HG02870 (cell line): ENCODE measurements at regions not wholly inside any gene's neighbourhood (a gene's known extent, or its start where the extent isn't known, plus 50 kb on each side); places are given as distances from the start of the nearest gene placed in this dataset.

ENCODE experiments used
- ATAC-seq: cut with Tn5 transposase; IDR thresholded peaks from one replicate; pipeline ENCODE4 v1.9.1; 2021; ENCODE audit warnings: mild to moderate bottlenecking, moderate library complexity; ENCODE audit not compliant: unreplicated experiment

DNA sequence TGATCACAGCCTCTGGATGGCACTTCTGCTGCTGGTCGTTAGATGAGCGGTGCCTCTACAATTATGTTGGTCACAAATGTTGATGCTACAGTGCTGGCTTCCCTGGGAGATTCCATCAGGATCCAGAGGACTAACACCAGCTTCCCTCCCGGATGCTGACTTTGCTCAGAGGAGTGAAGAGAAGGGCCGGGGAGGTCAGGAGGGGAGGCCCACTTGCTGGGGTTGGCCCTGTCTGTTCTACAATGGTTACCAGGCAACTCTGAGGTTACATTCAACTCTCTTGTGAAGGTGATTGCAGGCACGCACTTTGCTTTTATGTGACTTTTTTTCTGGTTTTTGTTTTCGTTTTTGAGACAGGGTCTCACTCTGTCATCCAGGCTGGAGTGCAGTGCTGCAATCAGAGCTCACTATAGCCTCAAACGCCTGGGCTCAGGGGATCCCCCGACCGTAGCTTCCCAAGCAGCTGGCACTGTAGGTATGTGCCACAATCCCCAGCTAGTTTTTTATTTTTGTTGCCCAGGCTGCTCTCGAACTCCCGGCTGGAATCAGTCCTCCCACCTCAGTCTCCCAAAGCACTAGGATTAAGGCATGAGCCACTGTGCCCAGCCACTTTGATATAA is 112.5 kb downstream of the ADSS2 start:
- no peak for ATAC-seq

DNA sequence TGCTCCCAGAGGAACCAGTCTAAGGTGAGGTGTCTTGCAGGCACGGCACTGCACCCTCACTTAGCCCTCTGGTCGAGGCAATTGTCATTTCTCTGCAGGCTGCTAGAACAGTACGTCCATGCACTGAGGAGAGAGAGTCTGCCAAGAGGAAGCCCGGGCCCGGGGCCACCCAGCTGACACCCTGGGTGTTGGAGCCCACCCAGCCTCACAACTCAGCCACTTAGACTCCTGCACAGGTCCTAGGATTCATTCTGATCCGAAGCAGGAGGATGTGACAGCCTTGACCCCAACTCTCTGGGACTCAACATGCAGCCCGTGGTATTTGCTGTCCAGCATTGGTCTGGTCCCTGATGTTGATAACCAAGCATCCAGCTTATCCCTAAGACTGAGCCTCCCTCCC is 111.9 kb downstream of the ADSS2 start:
- ATAC-seq: no peak

DNA sequence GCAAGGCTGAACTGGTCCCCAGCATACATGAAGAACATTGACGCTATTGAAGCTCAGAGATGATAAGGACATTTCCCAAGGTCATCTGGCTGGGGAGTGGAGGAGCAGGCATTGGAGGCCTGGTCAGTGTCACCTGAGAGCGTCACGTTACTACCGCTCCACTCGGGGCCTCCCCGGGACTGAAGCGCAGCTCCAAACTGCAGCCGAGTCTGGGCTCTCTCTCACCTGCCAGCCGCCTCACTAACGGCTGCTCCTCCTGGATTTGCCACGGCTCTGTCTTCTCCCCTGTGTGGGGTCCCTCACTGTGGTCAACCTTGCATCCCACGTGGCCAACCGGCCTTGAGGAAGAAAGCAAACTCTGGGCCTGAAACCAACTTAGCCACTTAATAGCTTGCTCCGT is 111.3 kb downstream of the ADSS2 start:
- no peak for ATAC-seq

DNA sequence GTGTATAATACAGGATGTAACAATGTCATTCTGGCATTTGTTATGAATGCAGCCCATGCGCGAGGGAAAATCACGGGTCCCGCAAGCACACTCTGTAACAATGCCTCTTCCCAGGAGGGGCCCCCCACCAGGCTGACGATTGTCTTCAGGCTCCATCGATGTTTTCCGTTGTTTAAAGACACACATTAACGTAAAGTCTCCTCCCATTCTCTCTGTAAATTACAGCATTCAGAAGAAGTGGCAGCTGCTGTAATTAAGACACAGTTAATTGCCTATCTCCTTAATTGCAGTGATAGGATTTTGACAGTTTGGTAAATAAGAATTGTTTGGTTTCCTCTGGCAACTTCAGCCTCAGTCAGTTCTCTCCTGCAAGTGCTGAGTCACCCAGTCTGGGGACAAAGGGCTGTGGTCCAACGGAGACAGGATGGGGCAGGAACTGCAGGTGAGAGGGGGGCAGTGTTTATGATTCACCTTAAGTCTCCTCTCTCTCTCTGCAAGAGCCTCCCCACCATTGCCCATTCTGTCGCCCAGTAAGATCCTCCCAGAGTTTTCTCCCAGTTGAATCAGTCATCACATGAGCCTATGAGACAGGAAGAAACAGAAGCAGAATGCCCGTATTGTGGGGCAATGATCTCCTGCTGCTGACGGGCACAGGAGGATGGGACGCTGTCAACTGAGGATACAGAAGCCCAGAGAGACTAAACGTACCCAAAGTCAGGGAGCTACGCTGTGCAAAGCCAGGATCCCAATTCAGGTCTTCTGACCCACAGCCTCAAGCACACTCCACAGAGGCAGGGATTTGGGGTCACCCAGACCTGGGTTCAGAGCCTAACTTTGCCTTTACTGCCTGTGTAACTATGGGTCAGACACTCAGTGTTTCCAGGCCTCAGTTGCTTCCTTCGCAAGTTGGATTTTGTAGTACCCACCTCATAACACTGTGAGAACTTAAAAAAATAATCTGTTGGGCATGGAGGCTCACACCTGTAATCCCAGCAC is 110.0 kb downstream of the ADSS2 start:
- ATAC-seq: no peak

DNA sequence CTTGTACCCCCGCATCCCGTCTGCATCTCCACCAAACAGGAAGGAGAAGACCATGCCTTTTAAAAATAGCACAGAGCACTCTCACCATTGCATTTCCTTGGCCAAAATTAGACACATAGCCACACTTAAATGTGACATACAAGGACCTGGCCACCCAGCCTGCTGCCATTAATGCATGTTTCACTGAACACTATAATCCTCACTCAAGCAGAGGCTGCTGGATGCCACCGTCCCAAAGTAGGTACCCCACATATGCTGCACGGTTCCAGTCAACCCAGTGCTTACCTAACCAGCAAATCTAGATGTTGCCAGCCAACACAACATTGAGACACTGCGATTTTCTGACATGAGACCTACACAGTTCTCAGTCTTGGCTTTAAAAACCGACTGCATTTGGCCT is 107.7 kb downstream of the ADSS2 start:
- ATAC-seq: no peak

DNA sequence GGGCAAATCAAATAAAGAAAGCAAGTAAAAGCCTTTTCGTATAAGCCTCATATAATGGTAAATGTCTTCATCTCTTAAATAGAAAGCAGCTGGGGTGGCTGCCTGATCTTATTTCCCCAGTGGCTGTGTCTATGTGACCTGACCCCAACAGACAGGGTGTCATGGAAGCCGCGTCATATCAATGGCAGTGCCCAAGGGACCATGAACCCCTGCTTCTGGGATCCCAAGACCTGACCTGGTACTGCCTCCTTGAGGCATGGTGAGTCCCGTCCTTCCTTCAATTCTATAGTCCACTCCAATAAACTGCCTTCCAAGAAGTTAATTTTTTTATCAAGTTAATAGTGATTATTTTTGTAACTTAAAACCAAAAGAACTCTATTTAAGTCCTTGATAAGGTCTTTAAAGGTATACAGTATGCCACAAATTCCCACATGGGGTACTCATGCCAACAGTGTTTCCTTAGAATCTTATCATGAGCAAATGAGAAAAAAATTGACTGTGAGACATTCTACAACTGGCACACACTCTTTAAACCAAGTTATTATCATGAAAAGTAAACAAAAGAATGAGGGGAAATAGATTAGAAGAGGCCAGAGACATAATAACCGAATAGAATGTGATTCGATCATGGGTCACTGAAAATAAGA is 104.6 kb downstream of the ADSS2 start:
- no peak for ATAC-seq

DNA sequence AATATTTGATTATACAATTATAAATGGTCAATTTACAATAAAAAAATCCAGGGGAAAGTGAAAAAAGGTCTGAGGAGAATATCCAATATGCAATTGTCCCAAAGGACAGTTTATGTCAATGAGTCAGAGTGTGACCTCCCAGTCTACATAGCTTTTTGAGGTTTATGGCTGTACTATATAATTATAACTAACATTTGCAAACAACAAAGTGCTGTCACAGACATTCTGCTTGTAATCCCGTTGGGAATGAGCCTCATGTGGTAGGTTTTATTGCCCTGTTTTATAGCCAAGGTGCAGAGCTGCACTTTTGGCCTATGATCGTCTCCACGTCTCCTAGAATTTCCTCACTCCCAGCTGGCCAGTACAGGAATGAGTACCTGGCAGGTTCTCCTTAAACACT is 103.8 kb downstream of the ADSS2 start:
- ATAC-seq: no peak

DNA sequence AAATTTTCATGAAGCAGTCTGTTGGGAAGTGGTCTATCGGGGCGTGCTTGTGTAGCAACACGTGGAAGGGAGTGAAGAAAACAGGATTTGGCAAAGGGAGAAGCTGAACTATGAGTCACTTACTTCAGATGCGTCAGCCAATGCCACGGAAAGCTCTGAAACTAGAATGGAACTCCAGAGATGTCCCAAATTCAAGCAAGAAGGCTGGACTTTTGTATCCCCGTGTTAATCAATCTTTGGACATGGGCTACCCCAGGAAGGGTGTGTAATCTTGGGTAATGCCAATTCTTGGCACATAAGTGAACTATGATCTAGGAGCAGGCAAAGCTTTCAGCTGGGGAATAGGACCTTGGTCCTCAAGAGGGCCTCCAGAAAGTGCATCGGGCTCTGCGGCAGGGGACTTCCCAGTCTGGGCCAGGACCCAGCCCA is 102.6 kb downstream of the ADSS2 start:
- ATAC-seq: no peak

DNA sequence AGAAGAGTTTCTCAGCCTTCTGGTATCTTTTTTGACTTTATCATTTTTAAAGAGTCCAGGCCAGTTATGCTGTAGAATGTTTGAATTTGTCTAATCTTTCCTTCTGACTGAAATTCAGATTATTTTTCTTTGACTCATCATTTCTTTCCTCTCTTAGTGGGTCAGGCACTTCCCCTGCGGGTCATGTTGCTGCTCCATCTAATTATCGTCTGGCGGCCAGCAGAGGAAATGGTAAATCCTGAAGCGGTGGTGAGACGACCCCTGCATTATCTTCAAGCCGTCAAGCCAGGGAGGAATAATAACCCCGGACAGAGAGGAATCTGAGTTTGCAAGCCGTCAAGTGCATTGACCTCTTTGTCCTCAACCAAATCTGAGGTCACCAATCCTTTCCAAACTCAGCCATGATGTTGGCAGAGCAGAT is 102.1 kb downstream of the ADSS2 start:
- ATAC-seq: peak; percentile 3

DNA sequence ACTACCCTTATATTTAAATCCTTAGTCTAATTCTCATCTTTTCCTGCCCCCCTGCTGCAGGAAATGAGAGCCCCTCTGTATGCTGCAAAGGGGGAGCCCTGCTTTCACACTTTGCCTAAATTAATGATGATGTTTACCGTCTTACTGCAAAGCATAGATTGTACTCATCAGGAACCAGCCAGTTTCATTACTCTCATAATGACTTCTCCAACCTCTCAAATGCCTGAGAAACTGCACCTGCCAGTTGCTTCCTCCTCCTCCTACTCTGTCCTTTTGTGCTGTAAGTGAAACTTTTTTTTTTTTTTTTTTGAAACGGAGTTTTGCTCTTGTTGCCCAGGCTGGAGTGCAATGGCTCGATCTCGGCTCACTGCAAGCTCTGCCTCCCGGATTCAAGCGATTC is 101.7 kb downstream of the ADSS2 start:
- ATAC-seq: peak; percentile 87

DNA sequence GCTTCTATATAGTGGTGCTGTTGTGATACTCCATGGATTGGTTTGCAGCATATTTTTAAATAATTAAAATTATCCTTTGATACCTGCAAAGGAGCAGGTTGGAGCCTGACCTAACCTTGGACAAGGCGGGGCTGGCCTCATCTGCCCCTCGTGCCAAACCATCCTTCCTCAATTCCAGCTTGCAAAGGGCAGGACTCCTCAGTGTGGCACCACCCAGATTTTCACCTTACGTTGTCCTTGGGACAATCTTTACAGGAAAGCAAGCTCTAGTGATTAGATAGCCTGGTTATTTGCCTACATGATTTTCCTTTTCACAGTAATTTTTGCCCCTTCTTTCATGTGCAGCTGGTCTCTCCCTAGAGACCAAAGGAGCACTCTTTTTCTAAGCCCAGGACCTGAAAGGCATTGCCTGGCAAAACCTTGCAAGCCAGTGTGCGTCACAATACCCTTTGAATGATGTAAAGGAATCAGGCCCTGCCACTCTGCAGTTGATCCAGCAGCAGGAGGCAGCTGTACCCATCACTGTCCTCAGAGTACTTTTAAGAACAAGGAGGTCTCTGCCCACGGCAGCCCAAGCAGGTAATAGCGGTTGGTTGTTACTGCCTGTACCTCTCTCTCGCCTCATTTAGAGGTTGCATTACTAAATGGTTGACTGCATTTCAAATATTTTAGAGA is 99.4 kb downstream of the ADSS2 start:
- no peak for ATAC-seq

DNA sequence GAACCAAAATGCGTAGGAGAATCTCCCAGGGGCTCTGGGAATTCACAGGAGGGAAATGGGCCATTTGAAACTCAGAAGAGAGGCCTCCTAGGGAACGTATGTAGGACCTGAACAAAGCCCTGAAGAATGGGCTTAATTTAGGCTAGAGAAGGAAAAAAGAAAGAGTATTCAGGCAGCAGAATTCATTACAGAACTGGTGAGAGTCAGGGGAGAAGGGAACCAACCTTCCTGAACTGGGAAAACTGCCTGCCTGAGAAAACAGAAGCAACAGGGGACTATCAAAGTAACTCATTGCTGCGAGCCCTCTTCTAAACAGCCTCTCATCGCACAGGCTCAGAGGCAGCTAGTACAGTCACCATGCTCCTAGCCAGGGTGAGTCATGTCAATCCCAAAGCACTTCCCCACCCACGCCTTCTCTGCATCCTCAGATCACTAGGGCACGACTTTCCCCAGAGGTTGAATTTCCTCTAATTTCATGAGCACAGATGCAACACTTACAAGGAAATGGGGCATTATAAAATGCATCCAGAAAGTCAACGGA is 98.1 kb downstream of the ADSS2 start:
- ATAC-seq: peak; percentile 59

DNA sequence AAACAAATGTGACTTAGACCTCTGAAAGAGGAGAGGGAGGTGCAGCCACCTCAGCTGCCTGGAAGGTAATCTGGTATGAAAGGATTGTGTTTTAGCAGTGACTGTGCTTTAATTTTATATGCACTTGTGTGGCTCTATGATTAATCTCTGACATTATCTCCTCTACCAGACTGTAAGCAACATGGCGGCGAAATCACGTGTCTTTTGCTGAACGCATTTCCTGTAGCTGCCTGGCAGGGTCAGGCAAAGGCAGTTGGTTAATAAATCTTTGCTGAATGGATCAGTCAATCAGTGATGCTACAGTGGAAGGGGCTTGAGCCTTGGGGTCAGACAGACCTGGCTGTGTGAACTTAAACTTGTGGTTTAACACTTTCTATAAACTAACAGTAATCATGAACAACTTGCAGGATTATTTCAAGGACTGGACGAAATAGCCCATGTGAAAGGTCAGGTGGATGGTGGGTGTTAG is 96.9 kb downstream of the ADSS2 start:
- ATAC-seq: no peak

DNA sequence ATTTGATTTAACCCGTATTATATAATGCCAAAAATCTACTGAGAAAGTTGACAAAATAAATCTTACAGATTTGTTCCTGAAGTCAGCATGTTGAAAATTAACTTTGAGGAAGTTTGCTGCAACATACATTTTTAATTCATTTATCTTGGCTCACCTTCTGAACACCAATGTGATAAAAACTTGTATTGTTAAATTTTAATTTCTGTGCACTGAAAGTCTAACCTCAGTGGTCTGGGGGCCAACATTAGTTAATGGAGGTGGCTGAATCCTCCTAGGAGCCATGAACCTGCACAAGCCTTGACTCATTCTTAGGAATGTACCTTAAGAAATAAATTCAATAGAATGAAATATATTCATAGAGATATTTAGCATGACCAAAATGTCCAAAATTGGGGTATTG is 95.3 kb downstream of the ADSS2 start:
- ATAC-seq: no peak
